Endodermal cell (in vitro differentiated cells): ENCODE measurements at regions not wholly inside any gene's neighbourhood (a gene's known extent, or its start where the extent isn't known, plus 50 kb on each side); places are given as distances from the start of the nearest gene placed in this dataset.

Source experiments
- DNase-seq: peaks from one replicate; pipeline ENCODE4 v3.0.0-alpha.2; 2017
- H3K27ac ChIP-seq: 2 replicates; pipeline ENCODE4 v1.5.1; 2013; ENCODE audit warnings: mild to moderate bottlenecking, low read depth, low read length, moderate library complexity
- H3K27me3 ChIP-seq: 2 replicates; pipeline ENCODE4 v1.6.1; 2013; ENCODE audit warnings: mild to moderate bottlenecking, low read length, moderate library complexity; ENCODE audit not compliant: insufficient read depth, control insufficient read depth, poor library complexity, severe bottlenecking
- H3K36me3 ChIP-seq: 2 replicates; pipeline ENCODE4 v1.7.0; 2013; ENCODE audit warnings: mild to moderate bottlenecking, low read length, moderate library complexity; ENCODE audit not compliant: control insufficient read depth, insufficient read depth
- H3K4me1 ChIP-seq: one replicate; pipeline ENCODE4 v1.7.0; 2013; ENCODE audit warnings: low read length; ENCODE audit not compliant: control insufficient read depth, insufficient read depth
- H3K4me3 ChIP-seq: 2 replicates; pipeline ENCODE4 v1.5.1; 2013; ENCODE audit warnings: mild to moderate bottlenecking, low read length, moderate library complexity
- H3K9ac ChIP-seq: 2 replicates; pipeline ENCODE4 v1.6.1; 2013; ENCODE audit warnings: mild to moderate bottlenecking, low read length, moderate library complexity; ENCODE audit not compliant: poor library complexity, severe bottlenecking; ENCODE audit errors: extremely low read depth
- H3K9me3 ChIP-seq: 2 replicates; pipeline ENCODE4 v1.6.1; 2013; ENCODE audit warnings: mild to moderate bottlenecking, low read length, moderate library complexity; ENCODE audit not compliant: control insufficient read depth
- H3K27ac Mint-ChIP-seq: 2 replicates; pipeline ENCODE4 v1.8.0; 2020; ENCODE audit warnings: mixed read lengths
- H3K27me3 Mint-ChIP-seq: 2 replicates; pipeline ENCODE4 v1.8.0; 2021; ENCODE audit warnings: mild to moderate bottlenecking, mixed read lengths; ENCODE audit not compliant: insufficient read depth
- H3K36me3 Mint-ChIP-seq: 2 replicates; pipeline ENCODE4 v1.8.0; 2020; ENCODE audit warnings: low read depth, mixed read lengths
- H3K4me1 Mint-ChIP-seq: 2 replicates; pipeline ENCODE4 v1.8.0; 2020; ENCODE audit warnings: mixed read lengths
- H3K4me3 Mint-ChIP-seq: 2 replicates; pipeline ENCODE4 v1.8.0; 2020; ENCODE audit warnings: mild to moderate bottlenecking, moderate library complexity, mixed read lengths
- H3K9me3 Mint-ChIP-seq: 2 replicates; pipeline ENCODE4 v1.8.0; 2020; ENCODE audit warnings: mild to moderate bottlenecking, mixed read lengths
- WGBS, 2 experiments: methylation state at CpG; one replicate each; pipeline versions ENCODE4 v1.1.5 to v1.1.7; 2013; ENCODE audit warnings: missing lambda C conversion rate in 2 of 2, mixed read lengths in 1 of 2; ENCODE audit not compliant: insufficient coverage in 1 of 2, insufficient read length in 1 of 2; 5-methylcytosine and 5-hydroxymethylcytosine counted together
- TF ChIP-seq, protein P1 (sequence below): fragments of 200-600 bp; sonication (generic); conservative IDR thresholded peaks from 2 replicates; pipeline ENCODE4 v1.5.0; 2021; ENCODE audit warnings: antibody characterized with exemption, mild to moderate bottlenecking

DNA sequence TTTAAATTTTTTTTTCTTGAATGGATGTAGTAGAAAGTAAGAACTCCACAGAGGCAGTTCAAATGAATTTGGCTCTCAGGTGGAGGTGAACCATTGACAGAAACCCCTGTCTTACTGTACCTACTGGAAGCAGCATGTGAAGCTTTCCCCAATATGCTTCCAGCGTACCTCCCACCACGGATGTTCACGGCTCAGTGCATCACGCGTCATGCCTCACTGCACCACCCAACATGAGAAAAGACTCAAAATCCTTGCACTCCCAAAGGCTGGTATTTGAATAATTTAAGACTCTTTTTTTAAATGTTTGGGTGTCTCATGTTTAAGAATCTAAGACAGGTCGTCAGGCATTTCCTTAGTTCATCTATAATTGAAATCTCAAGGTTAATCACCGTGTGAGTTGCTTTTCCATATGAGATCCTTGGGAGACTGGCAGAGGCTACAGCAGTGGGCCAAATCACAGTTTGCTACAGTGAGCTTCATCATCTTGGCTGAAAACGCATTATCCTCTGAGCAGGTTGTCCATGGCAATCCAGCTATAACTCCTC lies 846.4 kb downstream of the DCDC2C start:
- no peak for DNase-seq
- no peaks in the 10 kb centered on the region for H3K36me3 Mint-ChIP-seq
- H3K9me3 Mint-ChIP-seq: no peaks in the 10 kb centered on the region
- WGBS, 2 experiments: 89 to 90% methylated on average over 3 to 8 of the region's 8 CpGs
- Histone ChIP-seq H3K36me3 (no peaks in the 10 kb centered on the region), H3K9me3 (no peaks in the 10 kb centered on the region), H3K4me3 (no peak overlapping the region), H3K27me3 (no peaks in the 10 kb centered on the region), H3K27ac (no peak overlapping the region), H3K9ac (no peak overlapping the region), H3K4me1 (no peaks in the 10 kb centered on the region)
- no peaks in the 10 kb centered on the region for H3K27me3 Mint-ChIP-seq
- no peak overlapping the region for H3K27ac Mint-ChIP-seq
- TF ChIP-seq, protein P1, sequence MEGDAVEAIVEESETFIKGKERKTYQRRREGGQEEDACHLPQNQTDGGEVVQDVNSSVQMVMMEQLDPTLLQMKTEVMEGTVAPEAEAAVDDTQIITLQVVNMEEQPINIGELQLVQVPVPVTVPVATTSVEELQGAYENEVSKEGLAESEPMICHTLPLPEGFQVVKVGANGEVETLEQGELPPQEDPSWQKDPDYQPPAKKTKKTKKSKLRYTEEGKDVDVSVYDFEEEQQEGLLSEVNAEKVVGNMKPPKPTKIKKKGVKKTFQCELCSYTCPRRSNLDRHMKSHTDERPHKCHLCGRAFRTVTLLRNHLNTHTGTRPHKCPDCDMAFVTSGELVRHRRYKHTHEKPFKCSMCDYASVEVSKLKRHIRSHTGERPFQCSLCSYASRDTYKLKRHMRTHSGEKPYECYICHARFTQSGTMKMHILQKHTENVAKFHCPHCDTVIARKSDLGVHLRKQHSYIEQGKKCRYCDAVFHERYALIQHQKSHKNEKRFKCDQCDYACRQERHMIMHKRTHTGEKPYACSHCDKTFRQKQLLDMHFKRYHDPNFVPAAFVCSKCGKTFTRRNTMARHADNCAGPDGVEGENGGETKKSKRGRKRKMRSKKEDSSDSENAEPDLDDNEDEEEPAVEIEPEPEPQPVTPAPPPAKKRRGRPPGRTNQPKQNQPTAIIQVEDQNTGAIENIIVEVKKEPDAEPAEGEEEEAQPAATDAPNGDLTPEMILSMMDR: no peak
- H3K4me3 Mint-ChIP-seq: no peak overlapping the region
- no peaks in the 10 kb centered on the region for H3K4me1 Mint-ChIP-seq

DNA sequence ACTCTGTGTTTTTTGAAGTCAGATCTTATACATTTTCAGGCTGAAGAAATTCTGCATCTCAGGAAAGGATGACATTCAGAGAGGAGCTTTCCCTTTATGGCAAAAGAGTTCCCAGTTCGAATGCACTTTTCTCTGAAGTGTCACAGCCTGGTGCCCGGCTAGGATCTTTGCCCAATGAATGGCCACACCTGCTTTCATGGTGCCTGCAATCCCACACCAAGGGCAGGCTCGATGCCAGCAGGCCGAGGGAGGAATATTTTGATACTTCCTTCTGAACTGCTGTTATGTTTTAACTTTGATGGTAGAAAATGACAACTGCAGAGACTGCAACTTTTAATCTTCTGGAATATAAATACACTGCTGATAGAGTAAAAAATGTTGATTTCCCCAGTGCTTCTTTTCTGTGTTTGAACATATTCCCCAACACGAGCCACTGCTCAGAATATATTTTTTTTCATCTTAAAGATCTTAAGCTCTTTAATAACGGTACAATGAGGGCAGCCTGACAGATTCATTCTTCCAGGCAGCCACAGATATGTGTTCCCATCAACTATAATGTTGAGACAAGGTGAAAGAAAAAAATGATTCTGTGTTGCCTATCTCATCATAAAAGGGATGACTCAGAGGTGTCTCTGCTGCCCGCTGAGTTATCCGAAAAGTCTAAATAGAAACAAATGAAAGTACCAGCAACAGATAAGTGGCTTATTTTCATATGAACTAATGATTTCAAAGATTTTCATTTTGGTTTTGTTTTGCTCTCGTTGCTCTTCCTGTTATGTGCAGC lies 848.5 kb downstream of the DCDC2C start:
- no peak for DNase-seq
- H3K4me3 Mint-ChIP-seq: no peak overlapping the region
- Histone ChIP-seq H3K36me3 (no peaks in the 10 kb centered on the region), H3K4me1 (no peaks in the 10 kb centered on the region), H3K27ac (no peak overlapping the region), H3K9me3 (no peaks in the 10 kb centered on the region), H3K9ac (no peak overlapping the region), H3K4me3 (no peak overlapping the region), H3K27me3 (no peaks in the 10 kb centered on the region)
- no peaks in the 10 kb centered on the region for H3K27me3 Mint-ChIP-seq
- TF ChIP-seq, protein P1: no peak
- no peaks in the 10 kb centered on the region for H3K36me3 Mint-ChIP-seq
- H3K9me3 Mint-ChIP-seq: no peaks in the 10 kb centered on the region
- no peaks in the 10 kb centered on the region for H3K4me1 Mint-ChIP-seq
- no peak overlapping the region for H3K27ac Mint-ChIP-seq
- 80 to 86% methylated on average over 4 to 9 of the region's 9 CpGs for WGBS, 2 experiments

DNA sequence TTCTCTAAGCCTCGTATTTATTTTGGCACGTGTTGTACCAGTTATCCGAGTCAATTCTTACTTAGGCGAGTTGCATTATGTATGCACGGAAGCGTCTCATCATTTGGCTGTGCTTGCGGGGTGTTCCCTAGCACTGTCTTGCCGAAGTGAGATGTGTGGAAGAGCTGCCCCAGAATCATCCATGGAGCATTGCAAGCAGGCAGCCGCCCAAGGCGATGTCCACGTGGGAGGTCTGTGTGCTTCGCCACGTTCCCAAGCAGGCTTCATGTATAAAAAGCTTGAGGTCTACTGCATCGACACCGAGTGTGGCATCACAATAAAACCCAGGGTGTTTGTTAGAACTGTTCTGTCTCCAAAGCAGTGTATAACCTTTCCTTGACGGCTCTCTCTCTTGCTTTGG lies 849.9 kb downstream of the DCDC2C start:
- no peak overlapping the region for H3K4me3 ChIP-seq
- Mint-ChIP-seq H3K36me3 (no peaks in the 10 kb centered on the region), H3K27me3 (no peaks in the 10 kb centered on the region), H3K27ac (no peak overlapping the region), H3K4me3 (no peak overlapping the region), H3K9me3 (no peaks in the 10 kb centered on the region), H3K4me1 (no peaks in the 10 kb centered on the region)
- no peaks in the 10 kb centered on the region for H3K9me3 ChIP-seq
- 95 to 97% methylated on average over 15 to 16 of the region's 16 CpGs for WGBS, 2 experiments
- no peaks in the 10 kb centered on the region for H3K4me1 ChIP-seq
- no peaks in the 10 kb centered on the region for H3K27me3 ChIP-seq
- TF ChIP-seq, protein P1: no peak
- H3K36me3 ChIP-seq: no peaks in the 10 kb centered on the region
- H3K9ac ChIP-seq: no peak overlapping the region
- no peak for DNase-seq
- no peak overlapping the region for H3K27ac ChIP-seq
